ENCODE measurements at regions not wholly inside any gene's neighbourhood (a gene's known extent, or its start where the extent isn't known, plus 50 kb on each side); places are given as distances from the start of the nearest gene placed in this dataset.

GRCh38 chr5:147986134-147986757 is 77.5 kb upstream of the SPINK5 start:
- FAIRE-seq = no peak
- no peaks in the 10 kb centered on the region for H3K79me2 ChIP-seq (ENCODE audit: control insufficient read depth, insufficient read depth, low read length)
- peaks cover 2% of the 10 kb centered on the region for H3K4me1 ChIP-seq (ENCODE audit: control insufficient read depth, extremely low read depth, insufficient read depth, low read length)
- H3K36me3 ChIP-seq (ENCODE audit: control insufficient read depth in 2 of 2, extremely low read depth in 1 of 2, insufficient read depth in 2 of 2, low read length in 2 of 2) = no peaks in the 10 kb centered on the region
- H3K9ac ChIP-seq (replicated peaks; ENCODE audit: extremely low read depth, insufficient read depth, low read length) = no peak overlapping the region
- H4K20me1 ChIP-seq (replicated peaks; ENCODE audit: control insufficient read depth, extremely low read depth, insufficient read depth, low read length) = no peaks in the 10 kb centered on the region
- H3K9me3 ChIP-seq (replicated peaks; ENCODE audit: control insufficient read depth, insufficient read depth, low read length) = no peaks in the 10 kb centered on the region
- TF ChIP-seq FOS (IDR thresholded peaks at IDR 0.05; ENCODE audit: borderline replicate concordance, insufficient read depth, low read length) (no peak), EZH2 (IDR thresholded peaks at IDR 0.05; ENCODE audit: borderline replicate concordance, low read depth, low read length, severe bottlenecking) (no peak), JUN (IDR thresholded peaks at IDR 0.05; ENCODE audit: borderline replicate concordance, insufficient read depth, insufficient read length, low read depth) (no peak), GATA2 (IDR thresholded peaks at IDR 0.05; ENCODE audit: insufficient read depth, insufficient read length, low read depth, low read length) (no peak), POLR2A (IDR thresholded peaks at IDR 0.05; ENCODE audit: low read depth, low read length) (no peak), POLR2AphosphoS5 (IDR thresholded peaks at IDR 0.05; ENCODE audit: insufficient read depth, low read depth, low read length) (no peak), MYC (IDR thresholded peaks at IDR 0.05; ENCODE audit: low read depth, low read length) (no peak)
- TF ChIP-seq, protein P1, sequence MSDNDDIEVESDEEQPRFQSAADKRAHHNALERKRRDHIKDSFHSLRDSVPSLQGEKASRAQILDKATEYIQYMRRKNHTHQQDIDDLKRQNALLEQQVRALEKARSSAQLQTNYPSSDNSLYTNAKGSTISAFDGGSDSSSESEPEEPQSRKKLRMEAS (IDR thresholded peaks at IDR 0.05; ENCODE audit: insufficient read depth, insufficient read length) = no peak
- no TSS peak for BruUV-seq (replicated peaks)
- no peak overlapping the region for H3K27ac ChIP-seq (ENCODE audit: insufficient read depth, low read depth, low read length)
- H3K4me2 ChIP-seq (ENCODE audit: insufficient read depth, low read length) = no peak overlapping the region
- no peaks in the 10 kb centered on the region for H3K27me3 ChIP-seq (ENCODE audit: control insufficient read depth in 2 of 2, insufficient read depth in 2 of 2, low read length in 2 of 2)
- no peak for DNase-seq (ENCODE audit: low read depth, low spot score)
- dilution Hi-C loops (cut with MboI; ENCODE audit: extremely low pct_ligation_motif_present, low sequenced_read_pairs) (no loop called here), intact Hi-C loops (cut with micrococcal nuclease) (no loop called here)
- H3K4me3 ChIP-seq (replicated peaks in 1 of 3; ENCODE audit: insufficient read depth in 1 of 3, low read depth in 1 of 3, low read length in 3 of 3) = no peak overlapping the region
- ChIA-PET CTCF (interaction anchor here (1.0 kb wide), 1 partner anchor 13 kb away, joined by 3 read pairs; no protein-coding TSS in a partner anchor), POLR2A (no interaction called here)
- H3K9me1 ChIP-seq (replicated peaks; ENCODE audit: control insufficient read depth, extremely low read depth, insufficient read depth, low read length) = no peaks in the 10 kb centered on the region
- no peak overlapping the region for H2AFZ ChIP-seq (ENCODE audit: low read depth, low read length)

- Histone ChIP-seq H3K9ac (replicated peaks; ENCODE audit: extremely low read depth, insufficient read depth, low read length) (no peak overlapping the region), H3K79me2 (ENCODE audit: control insufficient read depth, insufficient read depth, low read length) (no peaks in the 10 kb centered on the region), H3K27ac (ENCODE audit: insufficient read depth, low read depth, low read length) (no peak overlapping the region), H3K4me2 (ENCODE audit: insufficient read depth, low read length) (no peak overlapping the region), H2AFZ (ENCODE audit: low read depth, low read length) (no peak overlapping the region), H3K9me3 (replicated peaks; ENCODE audit: control insufficient read depth, insufficient read depth, low read length) (no peaks in the 10 kb centered on the region), H3K36me3 (ENCODE audit: control insufficient read depth in 2 of 2, extremely low read depth in 1 of 2, insufficient read depth in 2 of 2, low read length in 2 of 2) (no peaks in the 10 kb centered on the region), H3K4me1 (ENCODE audit: control insufficient read depth, extremely low read depth, insufficient read depth, low read length) (peaks cover 2% of the 10 kb centered on the region), H4K20me1 (replicated peaks; ENCODE audit: control insufficient read depth, extremely low read depth, insufficient read depth, low read length) (no peaks in the 10 kb centered on the region), H3K9me1 (replicated peaks; ENCODE audit: control insufficient read depth, extremely low read depth, insufficient read depth, low read length) (no peaks in the 10 kb centered on the region), H3K27me3 (ENCODE audit: control insufficient read depth in 2 of 2, insufficient read depth in 2 of 2, low read length in 2 of 2) (no peaks in the 10 kb centered on the region), H3K4me3 (replicated peaks in 1 of 3; ENCODE audit: insufficient read depth in 1 of 3, low read depth in 1 of 3, low read length in 3 of 3) (no peak overlapping the region)
- no TSS peak for BruUV-seq (replicated peaks)
- no peak for DNase-seq (ENCODE audit: low read depth, low spot score)
- ChIA-PET POLR2A (no interaction called here), CTCF (interaction anchor here (1.0 kb wide), 1 partner anchor 13 kb away, joined by 3 read pairs; no protein-coding TSS in a partner anchor)
- TF ChIP-seq POLR2AphosphoS5 (IDR thresholded peaks at IDR 0.05; ENCODE audit: insufficient read depth, low read depth, low read length) (no peak), EZH2 (IDR thresholded peaks at IDR 0.05; ENCODE audit: borderline replicate concordance, low read depth, low read length, severe bottlenecking) (no peak), POLR2A (IDR thresholded peaks at IDR 0.05; ENCODE audit: low read depth, low read length) (no peak), JUN (IDR thresholded peaks at IDR 0.05; ENCODE audit: borderline replicate concordance, insufficient read depth, insufficient read length, low read depth) (no peak), CTCF (IDR thresholded peaks at IDR 0.05; ENCODE audit: extremely low read depth in 1 of 2, insufficient read depth in 1 of 2, low read depth in 1 of 2, low read length in 2 of 2) (no peak), FOS (IDR thresholded peaks at IDR 0.05; ENCODE audit: borderline replicate concordance, insufficient read depth, low read length) (no peak), MYC (IDR thresholded peaks at IDR 0.05; ENCODE audit: low read depth, low read length) (no peak), GATA2 (IDR thresholded peaks at IDR 0.05; ENCODE audit: insufficient read depth, insufficient read length, low read depth, low read length) (no peak)
- TF ChIP-seq, protein P1 (IDR thresholded peaks at IDR 0.05; ENCODE audit: insufficient read depth, insufficient read length) = no peak
- intact Hi-C loops (cut with micrococcal nuclease) (no loop called here), dilution Hi-C loops (cut with MboI; ENCODE audit: extremely low pct_ligation_motif_present, low sequenced_read_pairs) (no loop called here)
- no peak for FAIRE-seq
Observed at GRCh38 chr5:147985608-147986007, 78.2 kb upstream of the SPINK5 start.

All from endothelial cell of umbilical vein (primary cell).